RPMI8226 (cell line): ENCODE measurements at regions not wholly inside any gene's neighbourhood (a gene's known extent, or its start where the extent isn't known, plus 50 kb on each side); places are given as distances from the start of the nearest gene placed in this dataset.

ENCODE experiments used
- DNase-seq: peaks from one replicate; pipeline ENCODE4 v3.0.0-alpha.2; 2015

GRCh38 chr7:156173748-156174353 is 361.6 kb upstream of the SHH start:
- no peak for DNase-seq

- DNase-seq, result no peak
Measured at GRCh38 chr7:156173346-156173745, 361.1 kb upstream of the SHH start.

GRCh38 chr7:156172638-156173037 is 360.4 kb upstream of the SHH start:
- DNase-seq, result no peak

GRCh38 chr7:156169474-156170370 is 357.5 kb upstream of the SHH start:
- DNase-seq, result no peak

GRCh38 chr7:156168434-156168833 is 356.2 kb upstream of the SHH start:
- no peak for DNase-seq

- DNase-seq, result no peak
Measured at GRCh38 chr7:156167987-156168386, 355.7 kb upstream of the SHH start.

- no peak for DNase-seq
Measured at GRCh38 chr7:156167417-156167807, 355.1 kb upstream of the SHH start.

GRCh38 chr7:156166692-156167416 is 354.6 kb upstream of the SHH start:
- DNase-seq, result no peak

GRCh38 chr7:156163747-156164146 is 351.5 kb upstream of the SHH start:
- no peak for DNase-seq

- no peak for DNase-seq
Measured at GRCh38 chr7:156162451-156162850, 350.2 kb upstream of the SHH start.

GRCh38 chr7:156160811-156161210 is 348.5 kb upstream of the SHH start:
- DNase-seq, result no peak

- DNase-seq, result no peak
Measured at GRCh38 chr7:156158693-156159092, 346.4 kb upstream of the SHH start.

GRCh38 chr7:156158213-156158612 is 345.9 kb upstream of the SHH start:
- DNase-seq, result no peak

- DNase-seq, result no peak
Measured at GRCh38 chr7:156157409-156158012, 345.2 kb upstream of the SHH start.

GRCh38 chr7:156156734-156157408 is 344.6 kb upstream of the SHH start:
- DNase-seq, result peak; percentile 42

- DNase-seq, result no peak
Measured at GRCh38 chr7:156155988-156156733, 343.9 kb upstream of the SHH start.

- no peak for DNase-seq
Measured at GRCh38 chr7:156153590-156153989, 341.3 kb upstream of the SHH start.

GRCh38 chr7:156152390-156152789 is 340.1 kb upstream of the SHH start:
- no peak for DNase-seq

- DNase-seq, result no peak
Measured at GRCh38 chr7:156151658-156152057, 339.4 kb upstream of the SHH start.

- no peak for DNase-seq
Measured at GRCh38 chr7:156151078-156151477, 338.8 kb upstream of the SHH start.

GRCh38 chr7:156148995-156149394 is 336.7 kb upstream of the SHH start:
- DNase-seq, result no peak

GRCh38 chr7:156148547-156148946 is 336.3 kb upstream of the SHH start:
- DNase-seq, result no peak
